ENCODE measurements at regions not wholly inside any gene's neighbourhood (a gene's known extent, or its start where the extent isn't known, plus 50 kb on each side); places are given as distances from the start of the nearest gene placed in this dataset.
A peak's percentile ranks its signal among the peaks of the same experiment; 100 is the strongest.
"Not testable (repeated sequence)": the region's sequence is repeated elsewhere in the genome, so short reads cannot be mapped to it uniquely, and the experiment has no call there.

- no peak for DNase-seq (ENCODE audit: low read depth)
These were observed 85.7 kb downstream of the SUCLG1 start for GRCh38 chr2:84373391-84373790.

- no peak for DNase-seq (ENCODE audit: low read depth)
These were observed 96.5 kb downstream of the SUCLG1 start for GRCh38 chr2:84362541-84362940.

- no peak for DNase-seq (ENCODE audit: low read depth)
These were observed 121.0 kb downstream of the SUCLG1 start for GRCh38 chr2:84338069-84338468.

- no peak for DNase-seq (ENCODE audit: low read depth)
These were observed 131.3 kb downstream of the SUCLG1 start for GRCh38 chr2:84327645-84328249.

- no peak for DNase-seq (ENCODE audit: low read depth)
These were observed 132.1 kb downstream of the SUCLG1 start for GRCh38 chr2:84326831-84327432.

GRCh38 chr2:84323890-84324289 lies 135.2 kb downstream of the SUCLG1 start:
- no peak for DNase-seq (ENCODE audit: low read depth)

GRCh38 chr2:84320940-84321339 lies 138.1 kb downstream of the SUCLG1 start:
- DNase-seq (ENCODE audit: low read depth), result no peak

GRCh38 chr2:84319581-84319980 lies 139.5 kb downstream of the SUCLG1 start:
- DNase-seq (ENCODE audit: low read depth), result no peak

GRCh38 chr2:84317135-84317534 lies 141.9 kb downstream of the SUCLG1 start:
- DNase-seq (ENCODE audit: low read depth), result no peak

GRCh38 chr2:84314901-84315330 lies 144.2 kb downstream of the SUCLG1 start:
- peak; percentile 55 for DNase-seq (ENCODE audit: low read depth)

GRCh38 chr2:84314250-84314649 lies 144.8 kb downstream of the SUCLG1 start:
- DNase-seq (ENCODE audit: low read depth), result no peak

GRCh38 chr2:84309281-84309680 lies 149.8 kb downstream of the SUCLG1 start:
- no peak for DNase-seq (ENCODE audit: low read depth)

- no peak for DNase-seq (ENCODE audit: low read depth)
These were observed 152.7 kb downstream of the SUCLG1 start for GRCh38 chr2:84306361-84306760.

- no peak for DNase-seq (ENCODE audit: low read depth)
These were observed 156.3 kb downstream of the SUCLG1 start for GRCh38 chr2:84302513-84303412.

- DNase-seq (ENCODE audit: low read depth), result no peak
These were observed 157.4 kb downstream of the SUCLG1 start for GRCh38 chr2:84301717-84302116.

- DNase-seq (ENCODE audit: low read depth), result no peak
These were observed 158.4 kb downstream of the SUCLG1 start for GRCh38 chr2:84300696-84301029.

GRCh38 chr2:84300001-84300695 lies 158.9 kb downstream of the SUCLG1 start:
- not testable (repeated sequence) for DNase-seq (ENCODE audit: low read depth)

- no peak for DNase-seq (ENCODE audit: low read depth)
These were observed 159.8 kb downstream of the SUCLG1 start for GRCh38 chr2:84299211-84299775.

GRCh38 chr2:84297155-84297554 lies 161.9 kb downstream of the SUCLG1 start:
- DNase-seq (ENCODE audit: low read depth), result no peak

GRCh38 chr2:84293791-84294380 lies 165.2 kb downstream of the SUCLG1 start:
- DNase-seq (ENCODE audit: low read depth), result no peak

GRCh38 chr2:84292545-84292944 lies 166.5 kb downstream of the SUCLG1 start:
- DNase-seq (ENCODE audit: low read depth), result no peak

GRCh38 chr2:84290537-84290936 lies 168.5 kb downstream of the SUCLG1 start:
- no peak for DNase-seq (ENCODE audit: low read depth)

Data from stimulated activated CD8-positive, alpha-beta memory T cell treated with anti-CD3 and anti-CD28 coated beads, Interleukin-15, amount 100 ng/mL, for 1 hour (primary cell).